ENCODE measurements at regions not wholly inside any gene's neighbourhood (a gene's known extent, or its start where the extent isn't known, plus 50 kb on each side); places are given as distances from the start of the nearest gene placed in this dataset.

GRCh38 chr5:18534119-18534518 is 899.9 kb downstream of the TAF11L14 start:
- TF ChIP-seq POLR2A (IDR thresholded peaks at IDR 0.05; ENCODE audit: low read depth, low read length) (no peak), CTCF (conservative IDR thresholded peaks at IDR 0.05; ENCODE audit: low read depth, low read length) (no peak), NFE2L2 (IDR thresholded peaks at IDR 0.05; ENCODE audit: low read depth, low read length) (no peak), FOS (IDR thresholded peaks at IDR 0.05; ENCODE audit: low read depth, low read length) (no peak), RAD21 (IDR thresholded peaks at IDR 0.05; ENCODE audit: low read length) (no peak), MXI1 (IDR thresholded peaks at IDR 0.05; ENCODE audit: borderline replicate concordance, low read depth, low read length) (no peak), CHD1 (IDR thresholded peaks at IDR 0.05; ENCODE audit: low read depth, low read length) (no peak), CEBPB (IDR thresholded peaks at IDR 0.05; ENCODE audit: low read depth, low read length) (no peak), RFX5 (IDR thresholded peaks at IDR 0.05; ENCODE audit: low read depth, low read length) (no peak), BHLHE40 (IDR thresholded peaks at IDR 0.05; ENCODE audit: low read depth, low read length) (no peak), ELK1 (IDR thresholded peaks at IDR 0.05; ENCODE audit: borderline replicate concordance, low read depth, low read length) (no peak), RCOR1 (IDR thresholded peaks at IDR 0.05; ENCODE audit: insufficient replicate concordance, low read length) (no peak)
- TF ChIP-seq, protein P1, sequence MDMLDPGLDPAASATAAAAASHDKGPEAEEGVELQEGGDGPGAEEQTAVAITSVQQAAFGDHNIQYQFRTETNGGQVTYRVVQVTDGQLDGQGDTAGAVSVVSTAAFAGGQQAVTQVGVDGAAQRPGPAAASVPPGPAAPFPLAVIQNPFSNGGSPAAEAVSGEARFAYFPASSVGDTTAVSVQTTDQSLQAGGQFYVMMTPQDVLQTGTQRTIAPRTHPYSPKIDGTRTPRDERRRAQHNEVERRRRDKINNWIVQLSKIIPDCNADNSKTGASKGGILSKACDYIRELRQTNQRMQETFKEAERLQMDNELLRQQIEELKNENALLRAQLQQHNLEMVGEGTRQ (IDR thresholded peaks at IDR 0.05; ENCODE audit: low read depth, low read length), result no peak

Measured in IMR-90 (cell line).